HFFc6 (cell line): ENCODE measurements at regions not wholly inside any gene's neighbourhood (a gene's known extent, or its start where the extent isn't known, plus 50 kb on each side); places are given as distances from the start of the nearest gene placed in this dataset.
A peak's percentile ranks its signal among the peaks of the same experiment; 100 is the strongest.

Source experiments
- DNase-seq: peaks from one replicate; pipeline ENCODE4 v3.0.0-alpha.2; 2018
- H3K27ac Mint-ChIP-seq: 2 replicates; pipeline ENCODE4 v1.8.0; 2020; ENCODE audit warnings: mild to moderate bottlenecking, mixed read lengths
- H3K27me3 Mint-ChIP-seq: 2 replicates; pipeline ENCODE4 v1.8.0; 2021; ENCODE audit warnings: mild to moderate bottlenecking, moderate library complexity, mixed read lengths; ENCODE audit not compliant: insufficient read depth
- H3K36me3 Mint-ChIP-seq: 2 replicates; pipeline ENCODE4 v1.8.0; 2021; ENCODE audit warnings: low read depth, mixed read lengths
- H3K4me1 Mint-ChIP-seq: 2 replicates; pipeline ENCODE4 v1.8.0; 2020; ENCODE audit warnings: low read depth, mixed read lengths
- H3K4me3 Mint-ChIP-seq: 2 replicates; pipeline ENCODE4 v1.8.0; 2020; ENCODE audit warnings: mild to moderate bottlenecking, moderate library complexity, mixed read lengths
- H3K9me3 Mint-ChIP-seq: 2 replicates; pipeline ENCODE4 v1.8.0; 2020; ENCODE audit warnings: mild to moderate bottlenecking, mixed read lengths
- CTCF ChIP-seq: fragments of 200-600 bp; sonication (generic); IDR thresholded peaks from 2 replicates; pipeline ENCODE4 v1.5.0; 2021; ENCODE audit warnings: antibody characterized with exemption, mild to moderate bottlenecking

- no peak for TF ChIP-seq CTCF
- peak overlapping the region; percentile 93 for H3K27ac Mint-ChIP-seq
- peaks cover 14% of the 10 kb centered on the region for H3K4me1 Mint-ChIP-seq
- H3K9me3 Mint-ChIP-seq: no peaks in the 10 kb centered on the region; the same call in 1 of the 2 replicates
- H3K36me3 Mint-ChIP-seq: no peaks in the 10 kb centered on the region
- H3K27me3 Mint-ChIP-seq: peaks cover 2% of the 10 kb centered on the region; the same call in 1 of the 2 replicates
- H3K4me3 Mint-ChIP-seq: peak overlapping the region; percentile 97
- DNase-seq: peak; percentile 58
Measured at GRCh38 chrX:63560601-63561218, 209.6 kb upstream of the SPIN4 start.

DNA sequence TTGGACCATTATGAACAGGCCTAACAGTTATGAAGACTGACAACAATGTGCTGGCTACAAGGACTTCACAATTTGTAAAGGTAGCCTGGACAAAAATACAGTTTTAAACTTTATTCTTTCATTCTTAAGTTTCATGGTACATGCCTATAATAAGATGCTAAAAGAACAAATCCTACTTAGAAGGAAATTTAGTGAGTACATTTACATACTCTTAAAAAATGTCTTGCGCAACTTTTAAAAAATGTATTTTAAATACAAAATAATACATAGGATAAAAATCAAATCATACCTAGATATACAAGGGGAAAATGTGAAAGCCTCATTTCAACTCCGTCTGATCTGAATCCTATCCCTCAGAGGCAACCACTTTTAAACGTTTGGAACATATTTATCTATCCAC is 200.7 kb upstream of the SPIN4 start:
- DNase-seq: no peak
- TF ChIP-seq CTCF: no peak
- H3K9me3 Mint-ChIP-seq: no peaks in the 10 kb centered on the region
- H3K36me3 Mint-ChIP-seq: peaks cover 10% of the 10 kb centered on the region; the same call in 1 of the 2 replicates
- peaks cover 6% of the 10 kb centered on the region for H3K4me1 Mint-ChIP-seq
- no peak overlapping the region for H3K4me3 Mint-ChIP-seq
- no peaks in the 10 kb centered on the region for H3K27me3 Mint-ChIP-seq
- H3K27ac Mint-ChIP-seq: no peak overlapping the region

- peaks cover 5% of the 10 kb centered on the region; the same call in 1 of the 2 replicates for H3K36me3 Mint-ChIP-seq
- no peaks in the 10 kb centered on the region for H3K27me3 Mint-ChIP-seq
- H3K9me3 Mint-ChIP-seq: no peaks in the 10 kb centered on the region
- H3K27ac Mint-ChIP-seq: no peak overlapping the region
- DNase-seq: no peak
- no peaks in the 10 kb centered on the region for H3K4me1 Mint-ChIP-seq
- TF ChIP-seq CTCF: no peak
- no peak overlapping the region for H3K4me3 Mint-ChIP-seq
Measured at GRCh38 chrX:63530654-63531053, 179.5 kb upstream of the SPIN4 start.

- Mint-ChIP-seq H3K9me3 (no peaks in the 10 kb centered on the region), H3K27ac (no peak overlapping the region), H3K27me3 (no peaks in the 10 kb centered on the region), H3K4me1 (no peaks in the 10 kb centered on the region), H3K4me3 (no peak overlapping the region), H3K36me3 (peaks cover 5% of the 10 kb centered on the region; the same call in 1 of the 2 replicates)
- DNase-seq: no peak
- TF ChIP-seq CTCF: no peak
Measured at GRCh38 chrX:63529961-63530360, 178.8 kb upstream of the SPIN4 start.

- H3K27ac Mint-ChIP-seq: no peak overlapping the region
- no peaks in the 10 kb centered on the region for H3K4me1 Mint-ChIP-seq
- no peak for TF ChIP-seq CTCF
- no peak overlapping the region for H3K4me3 Mint-ChIP-seq
- H3K9me3 Mint-ChIP-seq: no peaks in the 10 kb centered on the region
- no peak for DNase-seq
- no peaks in the 10 kb centered on the region for H3K27me3 Mint-ChIP-seq
- H3K36me3 Mint-ChIP-seq: peaks cover 5% of the 10 kb centered on the region; the same call in 1 of the 2 replicates
Measured at GRCh38 chrX:63526863-63527262, 175.7 kb upstream of the SPIN4 start.
